ENCODE measurements at regions not wholly inside any gene's neighbourhood (a gene's known extent, or its start where the extent isn't known, plus 50 kb on each side); places are given as distances from the start of the nearest gene placed in this dataset.
A peak's percentile ranks its signal among the peaks of the same experiment; 100 is the strongest.

DNA sequence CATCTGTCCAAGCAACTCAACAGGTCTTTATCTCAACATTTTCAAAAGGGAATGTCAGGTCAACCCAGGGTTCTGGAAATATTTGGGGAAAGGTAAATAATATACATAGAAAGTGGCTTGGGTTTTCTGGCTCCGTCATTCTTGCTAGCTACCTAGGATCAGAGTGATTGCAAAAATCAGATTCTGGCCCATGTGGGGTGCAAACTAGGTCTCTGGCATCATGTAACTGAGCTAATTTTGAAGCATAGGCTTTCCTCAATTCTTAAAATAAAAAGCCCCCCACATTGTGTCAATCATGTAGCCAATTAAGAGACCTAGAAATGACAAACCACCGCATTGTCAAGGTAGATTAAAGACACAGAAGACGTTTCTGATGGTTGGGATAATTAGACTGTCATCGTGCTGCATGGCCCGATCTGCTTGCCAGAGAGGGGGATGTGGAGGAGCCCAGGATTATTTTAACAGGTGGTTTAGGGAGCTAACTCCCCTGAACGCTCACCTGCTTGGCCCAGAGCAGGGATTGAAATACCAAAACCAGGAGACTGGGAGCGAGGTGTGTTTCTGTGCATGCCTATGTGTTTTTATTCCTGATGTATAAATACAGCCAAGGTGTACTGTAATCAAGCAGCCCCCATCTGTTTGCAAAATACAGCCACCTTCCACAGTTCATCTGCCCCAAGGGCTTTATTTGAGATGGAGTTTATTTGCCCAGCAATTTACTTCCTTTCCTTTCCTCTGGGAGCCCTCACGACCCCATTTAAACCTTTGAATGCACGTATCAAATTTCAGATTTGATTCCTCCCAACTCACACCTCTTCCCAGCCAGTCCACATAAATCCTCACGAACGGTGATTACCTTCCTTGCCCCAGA, 189.5 kb downstream of the TTC8 start:
- CTCF ChIA-PET, result no interaction called here
- H3K27me3 Mint-ChIP-seq, result peaks cover 18% of the 10 kb centered on the region
- DNase-seq, result no peak
- H3K4me1 Mint-ChIP-seq, result no peaks in the 10 kb centered on the region
- POLR2A ChIA-PET, result no interaction called here
- no peaks in the 10 kb centered on the region for H3K36me3 Mint-ChIP-seq (ENCODE audit: low read depth)
- no peak overlapping the region for H3K4me3 Mint-ChIP-seq
- H3K9me3 Mint-ChIP-seq, result no peaks in the 10 kb centered on the region
- H3K27ac Mint-ChIP-seq, result no peak overlapping the region

DNA sequence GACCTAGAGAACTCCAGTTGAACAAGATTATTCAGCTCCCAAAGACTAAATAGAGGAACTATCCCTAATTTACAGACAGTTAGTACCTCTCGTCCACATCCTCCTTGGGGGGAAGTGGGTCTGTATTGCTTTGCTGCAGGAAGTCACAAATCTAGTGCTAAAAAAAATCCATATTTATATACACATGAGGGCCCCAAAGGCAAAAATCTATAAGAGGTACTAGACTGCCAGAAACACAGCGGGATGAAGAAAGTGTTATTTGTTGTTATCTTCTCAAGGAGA, 190.1 kb downstream of the TTC8 start:
- CTCF ChIA-PET, result no interaction called here
- Mint-ChIP-seq H3K36me3 (ENCODE audit: low read depth) (no peaks in the 10 kb centered on the region), H3K27me3 (peaks cover 21% of the 10 kb centered on the region), H3K9me3 (no peaks in the 10 kb centered on the region), H3K27ac (no peak overlapping the region), H3K4me1 (no peaks in the 10 kb centered on the region), H3K4me3 (no peak overlapping the region)
- DNase-seq, result no peak
- POLR2A ChIA-PET, result no interaction called here

DNA sequence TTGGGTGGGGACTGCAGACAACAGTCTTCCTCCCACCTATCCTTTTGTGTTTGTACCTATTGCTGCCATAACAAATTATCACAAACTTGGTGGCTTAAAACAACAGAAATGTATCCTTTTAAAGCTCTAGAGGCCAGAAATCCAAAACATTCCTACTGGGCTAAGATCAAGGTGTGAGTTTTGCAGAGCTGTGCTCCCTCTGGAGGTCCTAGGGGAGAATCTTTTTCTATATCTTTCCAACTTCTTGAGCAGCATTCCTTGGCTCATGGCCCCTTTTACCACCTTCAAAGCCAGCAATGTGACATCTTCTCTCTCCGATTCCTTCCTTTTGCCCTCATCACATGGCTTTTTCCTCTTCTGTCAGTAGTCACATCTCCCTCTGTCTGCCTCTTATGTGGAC, 190.6 kb downstream of the TTC8 start:
- CTCF ChIA-PET, result no interaction called here
- Mint-ChIP-seq H3K4me3 (no peak overlapping the region), H3K9me3 (no peaks in the 10 kb centered on the region), H3K27ac (no peak overlapping the region), H3K27me3 (peaks cover 21% of the 10 kb centered on the region), H3K36me3 (ENCODE audit: low read depth) (no peaks in the 10 kb centered on the region), H3K4me1 (no peaks in the 10 kb centered on the region)
- no peak for DNase-seq
- POLR2A ChIA-PET, result no interaction called here

DNA sequence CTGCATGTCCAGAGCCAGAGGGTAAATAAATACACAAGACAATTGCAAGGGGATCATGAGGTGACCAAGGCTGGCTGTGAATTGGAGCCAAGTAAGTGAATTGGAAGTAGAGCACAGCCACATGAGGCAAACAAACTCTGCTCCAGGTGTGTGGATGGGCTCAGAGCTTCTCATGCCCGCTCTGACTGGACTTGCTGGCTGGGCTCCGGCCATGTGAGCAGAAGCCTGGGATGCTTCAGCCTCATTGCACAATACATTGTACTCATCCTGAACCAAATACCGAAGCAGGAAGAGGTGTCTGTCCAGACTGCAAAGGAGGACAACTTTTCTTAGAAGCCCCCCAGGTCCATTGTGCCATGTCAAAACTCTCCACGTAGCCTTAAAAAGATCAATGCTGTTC, 193.0 kb downstream of the TTC8 start:
- no peaks in the 10 kb centered on the region for H3K36me3 Mint-ChIP-seq (ENCODE audit: low read depth)
- H3K9me3 Mint-ChIP-seq, result no peaks in the 10 kb centered on the region
- H3K27ac Mint-ChIP-seq, result no peak overlapping the region
- POLR2A ChIA-PET, result no interaction called here
- CTCF ChIA-PET, result no interaction called here
- peaks cover 19% of the 10 kb centered on the region for H3K27me3 Mint-ChIP-seq
- no peaks in the 10 kb centered on the region for H3K4me1 Mint-ChIP-seq
- H3K4me3 Mint-ChIP-seq, result no peak overlapping the region
- DNase-seq, result no peak

DNA sequence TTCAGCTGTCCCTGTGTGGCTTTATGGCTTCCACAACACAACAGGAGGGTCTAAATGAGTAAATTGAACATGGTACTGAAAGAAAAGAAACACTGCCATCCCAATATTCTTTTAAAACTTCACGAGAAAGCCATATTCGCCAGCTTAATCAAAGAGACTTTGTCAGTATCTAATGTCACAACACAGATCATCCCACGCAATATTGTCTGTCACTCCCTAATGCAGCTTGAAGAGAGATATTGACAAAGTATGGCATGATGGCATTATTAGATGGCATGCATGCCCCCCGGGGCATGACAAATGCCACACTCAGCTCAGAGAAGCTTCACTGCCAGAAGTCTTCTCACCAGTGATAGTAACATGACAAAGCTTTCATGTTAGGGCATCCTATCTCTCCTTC, 197.8 kb downstream of the TTC8 start:
- POLR2A ChIA-PET, result no interaction called here
- Mint-ChIP-seq H3K4me1 (no peaks in the 10 kb centered on the region), H3K36me3 (ENCODE audit: low read depth) (no peaks in the 10 kb centered on the region), H3K9me3 (no peaks in the 10 kb centered on the region), H3K27ac (no peak overlapping the region), H3K4me3 (no peak overlapping the region), H3K27me3 (peaks cover 36% of the 10 kb centered on the region)
- CTCF ChIA-PET, result interaction anchor here (1.2 kb wide), 1 partner anchor 917 kb away, joined by 4 read pairs; no protein-coding TSS in a partner anchor
- no peak for DNase-seq

DNA sequence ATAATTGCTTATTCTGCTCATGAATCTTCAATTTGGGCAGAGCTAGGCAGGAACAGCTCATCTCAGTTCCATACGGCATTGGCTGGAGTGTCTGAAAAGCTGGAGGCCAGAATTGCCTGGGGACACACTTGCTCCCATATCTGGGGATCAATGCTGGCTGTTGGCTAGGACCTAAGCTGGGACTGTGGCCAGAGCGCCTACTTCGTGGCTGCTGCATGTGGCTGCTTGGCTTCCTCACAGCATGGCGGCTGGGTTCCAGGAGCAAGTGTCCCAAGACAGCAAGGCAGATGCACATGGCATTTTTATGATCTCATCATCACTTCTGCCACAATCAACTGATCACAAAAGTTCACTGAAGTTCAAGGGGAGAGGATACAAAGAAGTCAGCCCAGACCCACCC, 200.2 kb downstream of the TTC8 start:
- DNase-seq, result no peak
- no peak overlapping the region for H3K27ac Mint-ChIP-seq
- no peak overlapping the region for H3K4me3 Mint-ChIP-seq
- peaks cover 50% of the 10 kb centered on the region for H3K27me3 Mint-ChIP-seq
- CTCF ChIA-PET, result no interaction called here
- POLR2A ChIA-PET, result no interaction called here
- H3K9me3 Mint-ChIP-seq, result no peaks in the 10 kb centered on the region
- peaks cover 8% of the 10 kb centered on the region for H3K4me1 Mint-ChIP-seq
- no peaks in the 10 kb centered on the region for H3K36me3 Mint-ChIP-seq (ENCODE audit: low read depth)

GRCh38 chr14:89025561-89026236, 201.2 kb downstream of the TTC8 start:
- Mint-ChIP-seq H3K36me3 (ENCODE audit: low read depth) (no peaks in the 10 kb centered on the region), H3K4me1 (peaks cover 8% of the 10 kb centered on the region)
- CTCF ChIA-PET, result interaction anchor here (1.4 to 1.5 kb wide), 4 partner anchors 13 to 902 kb away, joined by 3 to 7 read pairs (median 5); no protein-coding TSS in a partner anchor

GRCh38 chr14:89027097-89027740, 202.8 kb downstream of the TTC8 start:
- Mint-ChIP-seq H3K36me3 (ENCODE audit: low read depth) (no peaks in the 10 kb centered on the region), H3K9me3 (no peaks in the 10 kb centered on the region), H3K4me1 (peaks cover 8% of the 10 kb centered on the region), H3K4me3 (peak overlapping the region; percentile 48), H3K27me3 (peaks cover 58% of the 10 kb centered on the region), H3K27ac (no peak overlapping the region)
- ChIA-PET POLR2A (no interaction called here), CTCF (interaction anchor here (0.6 to 2.0 kb wide), 16 partner anchors 14 to 927 kb away, joined by 3 to 10 read pairs (median 4); partner anchors contain the start of gene EFCAB11)
- DNase-seq, result peak; percentile 57

More at GRCh38 chr14:89025561-89026236, 201.2 kb downstream of the TTC8 start:
- DNase-seq, result no peak
- H3K27ac Mint-ChIP-seq, result no peak overlapping the region
- peaks cover 60% of the 10 kb centered on the region for H3K27me3 Mint-ChIP-seq
- H3K9me3 Mint-ChIP-seq, result no peaks in the 10 kb centered on the region
- POLR2A ChIA-PET, result no interaction called here
- H3K4me3 Mint-ChIP-seq, result no peak overlapping the region

DNA sequence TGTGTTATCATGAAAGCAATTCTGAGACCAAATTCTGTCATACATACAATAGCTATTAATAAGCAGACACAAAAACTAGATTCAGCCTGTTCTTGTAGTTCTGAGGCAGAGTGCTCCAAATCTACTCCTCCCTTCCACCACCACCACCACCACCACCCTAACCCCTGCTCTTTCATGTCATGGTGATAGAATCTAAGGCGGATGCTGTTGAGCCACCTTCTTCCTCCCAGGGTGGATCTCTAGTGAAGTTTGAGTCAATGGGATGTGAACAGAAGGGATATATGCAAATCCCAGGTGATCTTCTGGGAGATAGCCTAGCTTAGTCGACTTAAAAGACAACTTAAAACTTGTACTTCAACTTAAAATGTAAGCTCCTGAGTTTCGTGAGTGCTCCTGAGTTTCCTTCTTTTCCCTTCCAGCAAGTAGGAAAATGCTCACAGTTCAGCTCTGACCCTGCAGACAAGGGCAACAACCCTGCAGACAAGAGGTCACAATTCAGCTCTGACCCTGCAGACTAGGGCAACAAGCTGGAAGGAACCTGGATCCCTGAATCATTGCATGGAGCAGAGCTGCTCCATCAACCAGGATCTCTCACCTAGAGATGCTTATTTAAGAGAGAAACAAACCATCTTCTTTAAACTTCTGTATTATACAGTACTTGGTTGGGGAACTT, 204.1 kb downstream of the TTC8 start:
- Mint-ChIP-seq H3K4me3 (no peak overlapping the region), H3K4me1 (peaks cover 10% of the 10 kb centered on the region), H3K27me3 (peaks cover 53% of the 10 kb centered on the region), H3K9me3 (no peaks in the 10 kb centered on the region), H3K27ac (no peak overlapping the region), H3K36me3 (ENCODE audit: low read depth) (no peaks in the 10 kb centered on the region)
- no peak for DNase-seq
- POLR2A ChIA-PET, result no interaction called here
- CTCF ChIA-PET, result interaction anchor here (0.8 to 2.0 kb wide), 7 partner anchors 13 to 910 kb away, joined by 3 to 10 read pairs (median 4); no protein-coding TSS in a partner anchor

- H3K27ac Mint-ChIP-seq, result no peak overlapping the region
- POLR2A ChIA-PET, result no interaction called here
- peaks cover 42% of the 10 kb centered on the region for H3K27me3 Mint-ChIP-seq
- H3K36me3 Mint-ChIP-seq (ENCODE audit: low read depth), result no peaks in the 10 kb centered on the region
- H3K4me1 Mint-ChIP-seq, result peaks cover 10% of the 10 kb centered on the region
- no peak overlapping the region for H3K4me3 Mint-ChIP-seq
- no peak for DNase-seq
- CTCF ChIA-PET, result no interaction called here
- H3K9me3 Mint-ChIP-seq, result no peaks in the 10 kb centered on the region
Measured at GRCh38 chr14:89029961-89030694, 205.7 kb downstream of the TTC8 start.

GRCh38 chr14:89030921-89031320, 206.5 kb downstream of the TTC8 start:
- Mint-ChIP-seq H3K4me3 (no peak overlapping the region), H3K36me3 (ENCODE audit: low read depth) (no peaks in the 10 kb centered on the region), H3K4me1 (peaks cover 10% of the 10 kb centered on the region), H3K9me3 (no peaks in the 10 kb centered on the region), H3K27me3 (peaks cover 40% of the 10 kb centered on the region), H3K27ac (no peak overlapping the region)
- DNase-seq, result no peak
- POLR2A ChIA-PET, result no interaction called here
- CTCF ChIA-PET, result no interaction called here

DNA sequence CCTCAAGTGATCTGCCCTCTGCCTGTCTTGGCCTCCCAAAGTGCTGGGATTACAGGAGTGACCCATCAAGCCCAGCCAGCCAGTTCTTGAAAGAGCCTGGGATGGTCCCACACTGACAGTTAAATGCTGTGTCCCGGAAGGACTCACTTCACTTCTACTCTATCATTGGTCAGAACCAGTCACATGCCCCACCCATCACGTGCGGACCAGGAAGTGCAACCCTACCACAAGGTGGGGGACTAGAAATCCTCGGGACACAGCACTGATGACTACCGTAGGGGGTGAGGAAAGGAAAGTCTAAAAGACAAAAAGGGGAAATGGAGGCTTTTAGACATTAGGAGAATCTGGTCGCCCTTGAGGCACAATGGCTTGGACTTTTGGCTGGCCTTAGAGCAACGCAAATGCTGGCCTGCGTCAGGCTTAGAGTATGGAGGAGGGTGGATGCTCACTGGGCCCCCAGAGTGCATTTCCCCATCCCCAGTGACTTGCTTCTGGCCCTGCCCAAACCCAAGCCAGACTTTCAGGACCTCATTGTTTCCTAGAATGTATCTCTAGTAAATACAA, 207.7 kb downstream of the TTC8 start:
- Mint-ChIP-seq H3K4me1 (peaks cover 10% of the 10 kb centered on the region), H3K36me3 (ENCODE audit: low read depth) (no peaks in the 10 kb centered on the region), H3K27me3 (peaks cover 42% of the 10 kb centered on the region), H3K4me3 (no peak overlapping the region), H3K27ac (no peak overlapping the region), H3K9me3 (no peaks in the 10 kb centered on the region)
- ChIA-PET POLR2A (no interaction called here), CTCF (interaction anchor here (0.7 kb wide), 1 partner anchor 23 kb away, joined by 3 read pairs; no protein-coding TSS in a partner anchor)
- DNase-seq, result no peak
